ENCODE measurements at regions not wholly inside any gene's neighbourhood (a gene's known extent, or its start where the extent isn't known, plus 50 kb on each side); places are given as distances from the start of the nearest gene placed in this dataset.

GRCh38 chr4:173468314-173468713, 61.7 kb downstream of the HAND2 start:
- TF ChIP-seq CTCF (IDR thresholded peaks at IDR 0.05) (no peak), POLR2A (IDR thresholded peaks at IDR 0.05) (no peak)
